HG03045 (cell line): ENCODE measurements at regions not wholly inside any gene's neighbourhood (a gene's known extent, or its start where the extent isn't known, plus 50 kb on each side); places are given as distances from the start of the nearest gene placed in this dataset.

Experiments used
- ATAC-seq: cut with Tn5 transposase; IDR thresholded peaks from one replicate; pipeline ENCODE4 v1.9.1; 2021; ENCODE audit warnings: mild to moderate bottlenecking, moderate library complexity; ENCODE audit not compliant: unreplicated experiment

GRCh38 chr3:10758304-10759037 is 57.6 kb upstream of the SLC6A11 start:
- ATAC-seq = peak; percentile 66

GRCh38 chr3:10759495-10759894 is 56.5 kb upstream of the SLC6A11 start:
- no peak for ATAC-seq

- no peak for ATAC-seq
Observed at GRCh38 chr3:10760199-10760598, 55.8 kb upstream of the SLC6A11 start.

- ATAC-seq = no peak
Observed at GRCh38 chr3:10761583-10761982, 54.4 kb upstream of the SLC6A11 start.

GRCh38 chr3:10762116-10762515 is 53.9 kb upstream of the SLC6A11 start:
- ATAC-seq = no peak

GRCh38 chr3:10762611-10763247 is 53.3 kb upstream of the SLC6A11 start:
- no peak for ATAC-seq

- ATAC-seq = no peak
Observed at GRCh38 chr3:10763248-10763620, 52.8 kb upstream of the SLC6A11 start.

GRCh38 chr3:10763817-10764258 is 52.2 kb upstream of the SLC6A11 start:
- ATAC-seq = no peak

GRCh38 chr3:10764259-10765051 is 51.6 kb upstream of the SLC6A11 start:
- ATAC-seq = no peak

GRCh38 chr3:10766049-10766705 is 49.9 kb upstream of the SLC6A11 start:
- no peak for ATAC-seq
